CD4-positive, alpha-beta memory T cell (primary cell): ENCODE measurements at regions not wholly inside any gene's neighbourhood (a gene's known extent, or its start where the extent isn't known, plus 50 kb on each side); places are given as distances from the start of the nearest gene placed in this dataset.
"Not testable (repeated sequence)": the region's sequence is repeated elsewhere in the genome, so short reads cannot be mapped to it uniquely, and the experiment has no call there.

Source experiments
- CTCF ChIA-PET: fragments of 350-600 bp; sonication (Branson Sonifier 250); formaldehyde crosslinking; loops from one replicate; lab custom pipeline; 2021; ENCODE audit warnings: inconsistent platforms; ENCODE audit not compliant: partially characterized antibody; lab: Charles Lee
- POLR2A ChIA-PET: fragments of 350-600 bp; sonication (Branson Sonifier 250); formaldehyde crosslinking; loops from one replicate; lab custom pipeline; 2021; ENCODE audit not compliant: partially characterized antibody; lab: Charles Lee
- DNase-seq, 5 donors: peaks; one replicate each; pipeline versions ENCODE4 v3.0.0 to v3.0.0-alpha.2; 2020 to 2022; ENCODE audit warnings: mixed read lengths in 1 of 5
- H3K27ac ChIP-seq: one replicate; pipeline ENCODE4 v1.7.0; 2013; ENCODE audit warnings: low read depth, low read length
- H3K27me3 ChIP-seq: 2 replicates; pipeline ENCODE4 v1.7.0; 2013; ENCODE audit warnings: mild to moderate bottlenecking, low read length, moderate library complexity; ENCODE audit not compliant: insufficient read depth
- H3K36me3 ChIP-seq: 2 replicates; pipeline ENCODE4 v1.7.0; 2013; ENCODE audit warnings: mild to moderate bottlenecking, low read length, moderate library complexity; ENCODE audit not compliant: insufficient read depth
- H3K4me1 ChIP-seq: 2 replicates; pipeline ENCODE4 v1.7.0; 2013; ENCODE audit warnings: mild to moderate bottlenecking, low read length, moderate library complexity; ENCODE audit not compliant: insufficient read depth
- H3K4me3 ChIP-seq, 2 donors: one replicate each; pipeline ENCODE4 v1.7.0; 2013; ENCODE audit warnings: low read length in 2 of 2, mild to moderate bottlenecking in 1 of 2
- H3K9me3 ChIP-seq, 2 donors: one replicate each; pipeline ENCODE4 v1.7.0; 2013; ENCODE audit warnings: low read length in 2 of 2, control low read depth in 1 of 2; ENCODE audit not compliant: control insufficient read depth in 1 of 2
- H3K27ac Mint-ChIP-seq, 7 donors: one replicate each; pipeline ENCODE4 v1.8.0; 2020 to 2021; ENCODE audit warnings: mixed read lengths in 7 of 7, mild to moderate bottlenecking in 6 of 7, inconsistent platforms in 3 of 7, moderate library complexity in 3 of 7
- H3K27me3 Mint-ChIP-seq, 2 donors: one replicate each; pipeline ENCODE4 v1.8.0; 2020 to 2021; ENCODE audit warnings: mixed read lengths in 2 of 2
- H3K36me3 Mint-ChIP-seq, 2 donors: one replicate each; pipeline ENCODE4 v1.8.0; 2020 to 2021; ENCODE audit warnings: mixed read lengths in 2 of 2, inconsistent platforms in 1 of 2, mild to moderate bottlenecking in 1 of 2
- H3K4me1 Mint-ChIP-seq, 4 donors: one replicate each; pipeline ENCODE4 v1.8.0; 2020 to 2021; ENCODE audit warnings: mixed read lengths in 4 of 4, mild to moderate bottlenecking in 1 of 4
- H3K4me3 Mint-ChIP-seq, 8 donors: one replicate each; pipeline ENCODE4 v1.8.0; 2020 to 2021; ENCODE audit warnings: mixed read lengths in 8 of 8, mild to moderate bottlenecking in 7 of 8, moderate library complexity in 6 of 8, inconsistent platforms in 3 of 8
- H3K9me3 Mint-ChIP-seq, 8 donors: one replicate each; pipeline ENCODE4 v1.8.0; 2020 to 2021; ENCODE audit warnings: mixed read lengths in 8 of 8, mild to moderate bottlenecking in 5 of 8, inconsistent platforms in 3 of 8, moderate library complexity in 1 of 8
- intact Hi-C: fragments of 100-400 bp; cut with micrococcal nuclease; formaldehyde crosslinking; loops from one replicate; pipeline ENCODE4 v1.15.1; 2023

DNA sequence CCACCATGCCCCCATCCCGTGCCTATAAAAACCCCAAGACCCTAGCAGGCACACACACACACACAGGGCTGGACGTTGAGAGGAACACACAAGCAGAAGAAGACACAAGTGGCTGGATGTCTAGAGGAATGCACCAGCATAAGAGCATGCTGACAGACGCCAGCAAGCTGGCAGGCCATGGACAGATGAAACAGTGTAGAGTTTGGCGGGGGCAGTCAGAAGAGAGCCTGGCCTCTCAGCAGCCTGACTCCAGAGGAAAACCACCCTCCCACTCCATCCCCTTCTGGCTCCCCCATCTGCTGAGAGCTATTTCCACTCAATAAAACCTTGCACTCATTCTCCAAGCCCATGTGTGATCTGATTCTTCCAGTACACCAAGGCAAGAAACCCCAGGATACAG, 255.8 kb upstream of the FAM78B start:
- H3K36me3 ChIP-seq, POLR2A ChIA-PET, H3K4me1 Mint-ChIP-seq, CTCF ChIA-PET, H3K27ac Mint-ChIP-seq, intact Hi-C loops, H3K4me3 ChIP-seq, H3K9me3 ChIP-seq, H3K27ac ChIP-seq, H3K9me3 Mint-ChIP-seq, DNase-seq, H3K4me3 Mint-ChIP-seq, H3K36me3 Mint-ChIP-seq, H3K27me3 ChIP-seq, H3K4me1 ChIP-seq: not testable (repeated sequence)
- peaks cover 8 to 12% of the 10 kb centered on the region in 2 donors for H3K27me3 Mint-ChIP-seq

DNA sequence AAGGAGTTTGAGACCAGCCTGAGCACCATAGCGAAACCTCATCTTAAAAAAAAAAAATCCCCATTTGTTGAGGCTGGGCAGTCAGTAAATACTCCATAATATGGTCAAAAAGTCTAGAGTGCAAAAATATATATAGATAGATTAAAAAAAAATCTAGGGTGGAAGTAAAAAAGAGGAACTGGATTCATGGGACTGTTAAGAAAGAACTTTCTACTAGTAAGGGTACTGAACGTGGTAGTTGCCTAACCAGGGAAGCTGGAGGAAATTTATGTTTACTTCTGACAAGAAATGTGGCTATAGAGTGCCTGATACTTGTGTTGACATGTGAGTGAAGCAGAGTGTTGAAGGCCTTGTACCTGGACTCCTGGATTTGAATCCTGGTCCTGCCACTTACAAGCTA, 265.9 kb upstream of the FAM78B start:
- ChIA-PET CTCF (no interaction called here), POLR2A (no interaction called here)
- Histone ChIP-seq H3K4me1 (no peaks in the 10 kb centered on the region), H3K27me3 (no peaks in the 10 kb centered on the region), H3K9me3 (no peaks in the 10 kb centered on the region), H3K4me3 (no peak overlapping the region), H3K27ac (no peak overlapping the region), H3K36me3 (no peaks in the 10 kb centered on the region)
- H3K27ac Mint-ChIP-seq = no peak overlapping the region
- no peak for DNase-seq
- peaks cover 0 to 6% (median 0%) of the 10 kb centered on the region in 8 donors for H3K9me3 Mint-ChIP-seq
- H3K36me3 Mint-ChIP-seq = no peaks in the 10 kb centered on the region
- intact Hi-C loops = loop anchor here (2.0 kb wide), 1 partner anchor 504 kb away; no protein-coding TSS in a partner anchor
- no peaks in the 10 kb centered on the region for H3K4me1 Mint-ChIP-seq
- peaks cover 0 to 3% of the 10 kb centered on the region in 2 donors for H3K27me3 Mint-ChIP-seq
- H3K4me3 Mint-ChIP-seq = no peak overlapping the region

DNA sequence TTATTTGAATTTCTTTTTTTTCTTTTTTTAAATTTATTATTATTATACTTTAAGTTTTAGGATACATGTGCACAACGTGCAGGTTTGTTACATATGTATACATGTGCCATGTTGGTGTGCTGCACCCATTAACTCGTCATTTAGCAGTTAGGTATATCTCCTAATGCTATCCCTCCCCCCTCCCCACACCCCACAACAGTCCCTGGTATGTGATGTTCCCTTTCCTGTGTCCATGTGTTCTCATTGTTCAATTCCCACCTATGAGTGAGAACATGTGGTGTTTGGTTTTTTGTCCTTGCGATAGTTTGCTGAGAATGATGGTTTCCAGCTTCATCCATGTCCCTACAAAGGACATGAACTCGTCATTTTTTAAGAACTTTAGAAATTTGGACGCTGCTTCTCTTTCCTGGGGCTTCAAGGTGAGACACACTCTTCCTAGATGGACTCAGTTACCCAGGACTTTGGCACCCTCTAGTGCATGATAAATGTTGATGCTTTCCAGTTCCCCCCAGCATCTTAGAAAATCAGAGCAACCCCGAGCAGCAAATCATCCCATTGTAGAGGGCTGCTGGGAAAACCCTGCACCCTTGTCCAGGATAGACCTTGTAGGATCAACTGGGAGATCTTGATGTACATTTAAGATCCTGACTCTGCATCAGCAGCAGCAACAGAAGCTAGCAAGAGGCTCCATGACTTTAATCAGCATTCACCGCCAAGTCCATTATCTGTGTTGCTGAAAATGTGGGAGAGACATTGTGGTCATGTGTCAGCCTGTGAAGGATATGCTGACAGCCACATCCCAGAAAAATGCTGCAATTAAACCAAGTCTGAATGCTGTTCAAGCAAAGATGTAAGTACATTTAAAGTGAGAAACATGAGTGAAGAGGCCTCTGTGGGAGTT, 266.9 kb upstream of the FAM78B start:
- H3K9me3 Mint-ChIP-seq, POLR2A ChIA-PET, H3K9me3 ChIP-seq, H3K36me3 Mint-ChIP-seq, H3K4me1 ChIP-seq, H3K27ac Mint-ChIP-seq, CTCF ChIA-PET, H3K4me1 Mint-ChIP-seq, H3K4me3 Mint-ChIP-seq, H3K27me3 ChIP-seq, H3K27me3 Mint-ChIP-seq, H3K27ac ChIP-seq, H3K36me3 ChIP-seq, H3K4me3 ChIP-seq: not testable (repeated sequence)
- intact Hi-C loops = loop anchor here (2.0 kb wide), 1 partner anchor 505 kb away; no protein-coding TSS in a partner anchor
- DNase-seq = peak in 3 of 5 donors; percentile 4 to 13 (median 6)

DNA sequence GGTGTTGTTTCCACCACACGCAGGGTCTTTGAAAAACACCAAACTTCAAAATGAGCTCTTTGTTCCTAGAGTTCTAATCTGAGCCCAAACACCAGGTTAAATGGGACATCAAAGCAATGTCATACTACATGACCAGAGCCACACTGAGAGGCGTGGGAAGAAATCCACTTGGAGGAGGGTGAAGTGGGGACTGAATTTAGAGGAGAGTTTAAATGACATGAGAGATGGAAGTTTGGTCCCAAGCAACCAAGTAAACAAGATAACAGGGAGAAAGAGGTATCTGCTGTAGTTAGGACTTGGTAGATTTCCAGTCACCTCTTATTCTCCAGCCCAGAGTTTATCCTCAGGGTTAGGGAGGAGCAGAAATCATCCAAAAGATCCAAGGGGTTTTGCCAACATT, 290.9 kb upstream of the FAM78B start:
- intact Hi-C loops = no loop called here
- no peak overlapping the region for H3K27ac ChIP-seq
- no peak overlapping the region for H3K27ac Mint-ChIP-seq
- H3K4me3 ChIP-seq = no peak overlapping the region
- no peak for DNase-seq
- ChIA-PET CTCF (interaction anchor here (2.3 kb wide), 1 partner anchor 22 kb away, joined by 8 read pairs; no protein-coding TSS in a partner anchor), POLR2A (interaction anchor here (0.6 kb wide), 1 partner anchor 525 kb away, joined by 4 read pairs; no protein-coding TSS in a partner anchor)
- H3K36me3 Mint-ChIP-seq = no peaks in the 10 kb centered on the region
- no peaks in the 10 kb centered on the region for H3K9me3 Mint-ChIP-seq
- H3K4me1 Mint-ChIP-seq = no peaks in the 10 kb centered on the region
- H3K27me3 ChIP-seq = no peaks in the 10 kb centered on the region
- H3K9me3 ChIP-seq = no peaks in the 10 kb centered on the region
- peaks cover 0 to 3% of the 10 kb centered on the region in 2 donors for H3K27me3 Mint-ChIP-seq
- no peaks in the 10 kb centered on the region for H3K36me3 ChIP-seq
- H3K4me1 ChIP-seq = no peaks in the 10 kb centered on the region
- H3K4me3 Mint-ChIP-seq = no peak overlapping the region

DNA sequence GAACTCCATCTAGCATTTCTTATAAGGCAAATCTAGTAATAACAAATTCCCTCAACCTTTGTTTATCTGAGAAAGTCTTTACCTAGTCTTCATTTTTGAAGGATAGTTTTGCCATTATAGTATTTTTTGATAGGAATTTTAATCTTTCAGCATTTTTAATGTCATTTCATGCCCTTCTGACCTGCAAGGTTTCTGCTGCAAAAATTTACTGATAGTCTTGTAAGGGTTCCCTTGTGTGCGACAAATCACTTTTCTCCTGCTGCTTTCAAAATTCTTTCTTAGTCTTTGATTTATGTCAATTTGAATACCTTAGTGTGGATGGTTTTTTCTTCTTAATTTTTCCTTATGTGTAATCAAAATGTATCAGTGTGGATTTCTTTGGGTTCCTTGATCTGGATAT, 297.5 kb upstream of the FAM78B start:
- CTCF ChIA-PET = no interaction called here
- POLR2A ChIA-PET = no interaction called here
- Histone ChIP-seq H3K36me3 (no peaks in the 10 kb centered on the region), H3K9me3 (no peaks in the 10 kb centered on the region), H3K27me3 (no peaks in the 10 kb centered on the region), H3K27ac (no peak overlapping the region), H3K4me1 (no peaks in the 10 kb centered on the region), H3K4me3 (no peak overlapping the region)
- Mint-ChIP-seq H3K4me3 (no peak overlapping the region), H3K27me3 (peaks cover 2 to 3% of the 10 kb centered on the region in 2 donors), H3K27ac (no peak overlapping the region), H3K4me1 (no peaks in the 10 kb centered on the region), H3K9me3 (peaks cover 0 to 17% (median 11%) of the 10 kb centered on the region in 8 donors), H3K36me3 (no peaks in the 10 kb centered on the region)
- DNase-seq = no peak
- intact Hi-C loops = no loop called here

DNA sequence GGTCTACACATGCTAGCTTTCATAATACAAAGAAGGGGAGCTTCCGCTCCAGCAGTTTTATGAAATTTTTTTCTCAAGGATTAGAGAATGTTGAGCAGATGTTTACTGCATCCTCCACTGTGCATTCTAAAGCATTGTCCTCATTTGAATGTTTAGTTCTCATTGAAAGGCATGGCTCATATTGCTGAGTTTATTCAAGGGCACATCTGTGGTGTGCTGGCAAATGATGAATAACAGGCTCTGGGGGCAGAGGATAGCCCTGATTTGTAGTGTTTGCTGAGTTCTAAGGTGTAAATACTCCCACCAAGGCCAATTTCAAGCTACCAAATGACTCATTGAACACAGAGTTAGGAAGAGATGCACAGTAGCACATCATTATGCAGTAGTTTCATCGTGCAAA, 303.2 kb upstream of the FAM78B start:
- ChIA-PET CTCF (interaction anchor here (4.1 kb wide), 1 partner anchor 9 kb away, joined by 18 read pairs; no protein-coding TSS in a partner anchor), POLR2A (no interaction called here)
- Histone ChIP-seq H3K27me3 (no peaks in the 10 kb centered on the region), H3K4me1 (no peaks in the 10 kb centered on the region), H3K4me3 (no peak overlapping the region), H3K27ac (no peak overlapping the region), H3K9me3 (no peaks in the 10 kb centered on the region), H3K36me3 (no peaks in the 10 kb centered on the region)
- H3K36me3 Mint-ChIP-seq = peaks cover 0 to 4% of the 10 kb centered on the region in 2 donors
- intact Hi-C loops = no loop called here
- no peak overlapping the region for H3K4me3 Mint-ChIP-seq
- H3K27me3 Mint-ChIP-seq = peaks cover 14 to 16% of the 10 kb centered on the region in 2 donors
- no peaks in the 10 kb centered on the region for H3K4me1 Mint-ChIP-seq
- H3K27ac Mint-ChIP-seq = no peak overlapping the region
- DNase-seq = no peak
- peaks cover 0 to 8% (median 5%) of the 10 kb centered on the region in 8 donors for H3K9me3 Mint-ChIP-seq

DNA sequence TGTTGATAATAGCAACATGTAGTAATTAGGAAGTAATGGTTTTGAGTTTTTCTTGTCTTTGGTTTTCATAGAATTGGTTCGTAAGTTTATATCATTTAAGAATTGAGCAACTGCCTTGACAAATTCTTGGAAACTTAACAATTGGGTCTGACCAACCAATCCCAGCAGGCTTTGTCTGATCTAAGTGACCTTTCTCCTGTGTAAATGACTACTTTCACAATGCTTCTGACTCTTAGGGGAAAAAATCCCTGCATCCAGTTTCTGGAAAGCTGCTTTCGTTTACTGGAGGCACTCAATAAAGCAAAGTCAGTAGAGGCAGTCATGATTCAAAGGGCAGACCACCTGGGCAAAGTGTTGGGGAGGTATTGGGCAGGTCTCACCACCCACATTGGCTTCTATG, 303.6 kb upstream of the FAM78B start:
- peaks cover 14 to 16% of the 10 kb centered on the region in 2 donors for H3K27me3 Mint-ChIP-seq

More for the DNA sequence above, 303.6 kb upstream of the FAM78B start:
- Mint-ChIP-seq H3K9me3 (peaks cover 0 to 5% (median 1%) of the 10 kb centered on the region in 8 donors), H3K36me3 (peaks cover 0 to 4% of the 10 kb centered on the region in 2 donors), H3K27ac (no peak overlapping the region), H3K4me1 (no peaks in the 10 kb centered on the region), H3K4me3 (no peak overlapping the region)
- ChIA-PET POLR2A (no interaction called here), CTCF (interaction anchor here (4.1 kb wide), 1 partner anchor 9 kb away, joined by 18 read pairs; no protein-coding TSS in a partner anchor)
- intact Hi-C loops = no loop called here
- no peaks in the 10 kb centered on the region for H3K36me3 ChIP-seq
- no peaks in the 10 kb centered on the region for H3K9me3 ChIP-seq
- no peak overlapping the region for H3K27ac ChIP-seq
- DNase-seq = no peak
- no peaks in the 10 kb centered on the region for H3K4me1 ChIP-seq
- H3K4me3 ChIP-seq = no peak overlapping the region
- H3K27me3 ChIP-seq = no peaks in the 10 kb centered on the region
